SK-N-MC (cell line): ENCODE measurements at regions not wholly inside any gene's neighbourhood (a gene's known extent, or its start where the extent isn't known, plus 50 kb on each side); places are given as distances from the start of the nearest gene placed in this dataset.

ENCODE experiments used
- DNase-seq: peaks from one replicate; pipeline ENCODE4 v3.0.0-alpha.2; 2011; ENCODE audit warnings: low read depth, low spot score
- H3K27ac ChIP-seq: fragments of 200-600 bp; sonication (generic); 2 replicates; pipeline ENCODE4 v1.5.1; 2016; ENCODE audit warnings: mixed run types
- H3K36me3 ChIP-seq: fragments of 200-600 bp; sonication (generic); 2 replicates; pipeline ENCODE4 v1.6.1; 2017; ENCODE audit warnings: antibody characterized with exemption, low read length, mixed read lengths; ENCODE audit not compliant: insufficient read depth
- H3K4me3 ChIP-seq: fragments of 200-600 bp; sonication (generic); 2 replicates; pipeline ENCODE4 v1.5.1; 2016
- H3K9ac ChIP-seq: fragments of 200-600 bp; sonication (generic); 2 replicates; pipeline ENCODE4 v1.8.0; 2017; ENCODE audit warnings: mixed run types, mixed read lengths; ENCODE audit not compliant: insufficient read length
- H3K9me3 ChIP-seq: fragments of 200-600 bp; sonication (generic); 2 replicates; pipeline ENCODE4 v1.6.1; 2017; ENCODE audit warnings: low read depth, mild to moderate bottlenecking, antibody characterized with exemption, low read length, moderate library complexity, mixed read lengths
- EZH2 ChIP-seq: fragments of 200-600 bp; sonication (generic); IDR thresholded peaks from one replicate; pipeline ENCODE4 v1.6.1; 2017; ENCODE audit warnings: antibody characterized with exemption
- FOXP2 ChIP-seq: optimal IDR thresholded peaks from 2 replicates; pipeline ENCODE3; 2011; ENCODE audit warnings: mild to moderate bottlenecking, moderate library complexity; ENCODE audit not compliant: insufficient read depth; ENCODE audit errors: extremely low read length, control extremely low read depth
- POLR2AphosphoS5 ChIP-seq: IDR thresholded peaks from 2 replicates; pipeline ENCODE4 v1.6.1; 2012; ENCODE audit warnings: mild to moderate bottlenecking, low read depth, low read length, borderline replicate concordance

GRCh38 chr19:5228932-5229777 lies 111.5 kb downstream of the PTPRS start:
- peaks cover 13% of the 10 kb centered on the region; the same call in 1 of the 2 replicates for H3K36me3 ChIP-seq
- no peak overlapping the region for H3K9ac ChIP-seq
- no peaks in the 10 kb centered on the region for H3K9me3 ChIP-seq
- DNase-seq = no peak
- no peak overlapping the region for H3K4me3 ChIP-seq
- TF ChIP-seq FOXP2 (no peak), EZH2 (no peak), POLR2AphosphoS5 (no peak)
- no peak overlapping the region for H3K27ac ChIP-seq

- Histone ChIP-seq H3K4me3 (no peak overlapping the region), H3K9me3 (no peaks in the 10 kb centered on the region), H3K9ac (no peak overlapping the region), H3K27ac (no peak overlapping the region), H3K36me3 (peaks cover 13% of the 10 kb centered on the region; the same call in 1 of the 2 replicates)
- TF ChIP-seq POLR2AphosphoS5 (no peak), EZH2 (no peak), FOXP2 (no peak)
- no peak for DNase-seq
Measured at GRCh38 chr19:5228490-5228889, 112.1 kb downstream of the PTPRS start.

- no peak for DNase-seq
- no peak overlapping the region for H3K27ac ChIP-seq
- TF ChIP-seq EZH2 (no peak), FOXP2 (no peak), POLR2AphosphoS5 (no peak)
- peaks cover 14% of the 10 kb centered on the region for H3K36me3 ChIP-seq
- no peak overlapping the region for H3K4me3 ChIP-seq
- no peaks in the 10 kb centered on the region for H3K9me3 ChIP-seq
- no peak overlapping the region for H3K9ac ChIP-seq
Measured at GRCh38 chr19:5225486-5226345, 114.9 kb downstream of the PTPRS start.

- TF ChIP-seq FOXP2 (no peak), POLR2AphosphoS5 (no peak), EZH2 (no peak)
- no peak overlapping the region for H3K4me3 ChIP-seq
- H3K36me3 ChIP-seq = peaks cover 26% of the 10 kb centered on the region
- no peak overlapping the region for H3K9ac ChIP-seq
- DNase-seq = no peak
- no peaks in the 10 kb centered on the region for H3K9me3 ChIP-seq
- H3K27ac ChIP-seq = no peak overlapping the region
Measured at GRCh38 chr19:5224480-5224879, 116.1 kb downstream of the PTPRS start.

GRCh38 chr19:5222821-5223321 lies 117.7 kb downstream of the PTPRS start:
- Histone ChIP-seq H3K27ac (no peak overlapping the region), H3K9me3 (no peaks in the 10 kb centered on the region), H3K36me3 (peaks cover 42% of the 10 kb centered on the region), H3K9ac (no peak overlapping the region), H3K4me3 (no peak overlapping the region)
- no peak for TF ChIP-seq FOXP2
- TF ChIP-seq POLR2AphosphoS5 = no peak
- no peak for TF ChIP-seq EZH2
- DNase-seq = no peak

- Histone ChIP-seq H3K9ac (no peak overlapping the region), H3K9me3 (no peaks in the 10 kb centered on the region)
Measured at GRCh38 chr19:5222178-5222577, 118.4 kb downstream of the PTPRS start.

GRCh38 chr19:5220866-5221265 lies 119.7 kb downstream of the PTPRS start:
- no peak for TF ChIP-seq FOXP2
- TF ChIP-seq POLR2AphosphoS5 = no peak
- TF ChIP-seq EZH2 = no peak
- Histone ChIP-seq H3K36me3 (peaks cover 62% of the 10 kb centered on the region), H3K4me3 (no peak overlapping the region), H3K9ac (no peak overlapping the region), H3K27ac (no peak overlapping the region), H3K9me3 (no peaks in the 10 kb centered on the region)
- no peak for DNase-seq

More at GRCh38 chr19:5222178-5222577, 118.4 kb downstream of the PTPRS start:
- no peak for TF ChIP-seq POLR2AphosphoS5
- no peak for TF ChIP-seq EZH2
- no peak for TF ChIP-seq FOXP2
- no peak overlapping the region for H3K27ac ChIP-seq
- no peak for DNase-seq
- no peak overlapping the region for H3K4me3 ChIP-seq
- H3K36me3 ChIP-seq = peaks cover 49% of the 10 kb centered on the region

- H3K27ac ChIP-seq = no peak overlapping the region
- no peak overlapping the region for H3K4me3 ChIP-seq
- no peaks in the 10 kb centered on the region for H3K9me3 ChIP-seq
- DNase-seq = no peak
- peaks cover 67% of the 10 kb centered on the region for H3K36me3 ChIP-seq
- TF ChIP-seq FOXP2 = no peak
- TF ChIP-seq EZH2 = no peak
- no peak for TF ChIP-seq POLR2AphosphoS5
- H3K9ac ChIP-seq = no peak overlapping the region
Measured at GRCh38 chr19:5220361-5220760, 120.3 kb downstream of the PTPRS start.
